Fibroblast of the conjunctiva (primary cell): ENCODE measurements at regions not wholly inside any gene's neighbourhood (a gene's known extent, or its start where the extent isn't known, plus 50 kb on each side); places are given as distances from the start of the nearest gene placed in this dataset.
"Not testable (repeated sequence)": the region's sequence is repeated elsewhere in the genome, so short reads cannot be mapped to it uniquely, and the experiment has no call there.

Experiments used
- DNase-seq: peaks from one replicate; pipeline ENCODE4 v3.0.0-alpha.2; 2010; ENCODE audit warnings: low read depth

DNA sequence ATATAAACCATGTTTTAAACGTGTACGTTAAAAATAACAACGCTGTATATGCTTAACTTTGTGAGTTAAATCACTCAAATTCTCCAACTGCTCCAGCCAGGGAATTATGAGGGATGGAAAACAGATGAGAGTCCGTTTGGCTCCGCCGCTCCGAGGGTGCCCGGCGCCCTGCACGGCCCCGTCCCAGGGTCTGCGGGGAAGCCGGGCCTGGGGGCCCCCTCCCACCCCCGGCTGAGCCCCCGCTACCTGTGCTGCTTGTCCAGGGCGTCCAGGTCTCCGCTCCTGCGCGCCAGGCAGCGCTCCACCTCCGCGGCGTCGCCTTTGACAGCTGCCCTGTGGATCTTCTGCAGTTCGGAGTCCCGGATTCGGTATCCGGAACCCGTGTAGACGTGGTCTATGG, 415.5 kb downstream of the FOXD4L4 start:
- DNase-seq = not testable (repeated sequence)

- peak; percentile 5 for DNase-seq
Measured at GRCh38 chr9:66153021-66153725, 416.2 kb downstream of the FOXD4L4 start.

DNA sequence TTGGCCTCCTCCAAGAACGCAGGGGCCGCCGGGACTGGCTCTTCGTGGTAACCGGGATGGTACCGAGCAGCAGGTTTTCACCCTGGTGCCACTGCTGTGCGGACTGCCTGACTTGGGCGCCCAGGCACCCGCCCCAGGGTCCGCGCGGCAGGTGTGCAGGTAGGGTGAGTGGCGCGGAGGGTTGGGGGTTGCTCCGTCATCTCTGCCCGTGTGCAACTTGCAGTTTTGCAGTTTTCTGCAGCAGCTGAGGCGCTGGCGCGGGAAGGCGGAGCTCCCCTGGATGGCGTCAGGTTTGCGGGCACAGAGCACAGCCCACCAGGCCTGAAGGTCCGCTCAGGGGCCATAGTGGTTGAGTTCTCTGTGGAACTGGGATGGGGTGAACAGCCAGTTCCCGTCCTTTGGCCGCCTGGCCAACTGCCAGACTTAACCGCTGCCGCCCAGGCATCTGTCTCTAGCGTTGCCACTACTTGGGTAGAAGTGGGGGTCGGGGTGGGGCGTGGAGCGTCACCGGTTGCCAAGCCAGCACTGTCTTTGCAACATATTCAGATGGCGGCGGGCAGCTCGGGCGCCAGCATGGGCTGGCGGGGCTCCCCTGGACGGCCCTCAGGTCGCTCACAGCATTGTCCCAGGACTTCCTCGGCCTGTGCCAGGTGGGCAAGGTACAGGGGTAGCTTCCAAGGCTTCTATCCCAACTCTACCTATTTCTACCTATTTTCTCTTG, 417.2 kb downstream of the FOXD4L4 start:
- DNase-seq = not testable (repeated sequence)

- DNase-seq = not testable (repeated sequence)
Measured at GRCh38 chr9:66182316-66182715, 445.4 kb downstream of the FOXD4L4 start.

DNA sequence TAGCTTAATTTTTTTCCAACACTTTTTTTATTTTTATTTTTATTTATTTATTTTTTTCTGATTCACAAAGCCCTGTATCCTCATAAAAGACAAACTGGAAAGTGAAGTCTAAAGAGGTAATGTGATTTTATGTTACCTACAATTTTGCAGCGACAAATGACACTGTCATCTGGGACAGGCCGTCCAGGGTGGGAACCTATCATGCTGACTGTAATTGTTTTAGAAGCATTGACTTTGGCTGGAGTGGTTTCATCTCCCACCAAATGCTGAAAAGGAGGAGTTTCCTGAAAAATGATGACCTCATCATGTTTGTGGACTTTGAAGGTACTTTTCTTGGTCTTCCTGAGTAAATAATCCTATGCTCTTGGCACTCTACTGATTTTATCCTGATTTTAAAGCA, 446.7 kb downstream of the FOXD4L4 start:
- not testable (repeated sequence) for DNase-seq

DNA sequence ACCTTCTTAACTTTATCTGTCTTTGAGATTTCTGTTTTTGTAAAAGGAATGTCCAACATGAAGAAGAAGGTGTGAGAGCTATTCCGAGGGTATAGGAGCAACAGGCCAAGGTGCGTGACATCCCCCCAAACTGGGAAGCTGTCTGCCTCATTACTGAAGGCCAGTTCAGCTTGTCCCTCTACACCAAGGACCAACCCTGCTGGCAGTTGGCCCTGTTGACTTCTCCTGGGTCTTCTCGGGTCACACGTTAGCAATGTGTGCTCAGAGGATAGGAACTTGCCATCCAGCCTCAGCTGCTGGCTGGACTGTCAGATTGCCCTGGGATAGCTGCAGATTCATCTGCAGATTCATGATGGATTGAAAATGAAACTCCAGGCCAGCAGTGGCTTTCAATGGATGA, 460.3 kb downstream of the FOXD4L4 start:
- not testable (repeated sequence) for DNase-seq

DNA sequence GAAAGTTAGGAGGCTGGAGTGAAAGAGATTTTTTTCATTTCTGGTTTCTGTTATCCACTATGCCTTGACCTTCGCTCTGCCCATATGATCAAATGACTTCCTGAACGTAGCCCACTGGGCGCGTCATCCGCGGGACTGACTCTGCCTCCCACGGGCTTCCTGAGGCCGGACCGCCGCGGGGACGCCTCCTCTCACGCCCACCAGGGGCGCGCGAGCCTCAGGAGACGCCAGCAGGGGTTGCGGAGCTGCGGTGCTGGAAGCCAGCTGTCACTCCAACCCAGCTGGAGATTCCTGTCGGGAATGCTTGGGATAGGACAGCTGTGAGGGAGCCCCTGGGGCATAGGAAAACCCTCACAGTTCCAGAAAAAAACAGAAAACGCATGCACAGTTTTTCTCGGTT, 461.5 kb downstream of the FOXD4L4 start:
- not testable (repeated sequence) for DNase-seq

DNA sequence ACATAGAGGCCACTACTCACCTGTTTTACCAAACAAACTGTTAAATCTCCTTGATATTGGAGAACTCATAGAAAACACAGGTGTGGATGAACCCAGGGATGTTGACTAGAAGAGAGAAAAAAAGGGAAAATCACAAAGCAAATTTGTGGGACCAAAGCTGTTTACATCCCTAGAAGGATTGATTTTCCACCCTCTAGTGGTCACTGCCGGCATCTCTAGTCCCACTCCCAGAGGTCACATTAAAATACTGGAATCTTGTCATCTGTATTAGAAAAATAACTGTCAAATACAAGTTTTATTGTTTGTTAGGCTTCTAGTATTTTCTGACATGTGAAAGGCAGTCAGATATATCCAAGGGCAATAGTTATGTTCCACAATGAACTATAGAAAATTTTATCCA, 469.7 kb downstream of the FOXD4L4 start:
- DNase-seq = not testable (repeated sequence)

DNA sequence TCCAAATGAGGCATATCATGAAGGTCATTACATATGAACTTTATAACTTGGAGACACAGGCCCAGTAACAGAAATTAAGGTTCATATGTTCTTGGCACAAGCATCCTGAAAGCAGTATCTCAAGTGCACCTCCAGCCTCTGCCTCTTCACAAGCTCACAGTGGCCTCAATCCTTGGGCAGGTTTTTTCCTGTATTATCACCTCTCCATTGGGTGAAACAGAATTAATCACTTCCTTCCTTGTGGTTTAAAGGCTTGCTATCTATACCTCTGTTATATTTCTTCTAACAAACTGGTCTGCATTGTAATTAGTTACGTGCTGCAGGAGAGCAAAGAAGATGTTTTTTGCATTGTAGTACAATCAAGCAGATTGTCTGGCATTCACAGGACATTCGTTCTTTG, 471.0 kb downstream of the FOXD4L4 start:
- DNase-seq = not testable (repeated sequence)

DNA sequence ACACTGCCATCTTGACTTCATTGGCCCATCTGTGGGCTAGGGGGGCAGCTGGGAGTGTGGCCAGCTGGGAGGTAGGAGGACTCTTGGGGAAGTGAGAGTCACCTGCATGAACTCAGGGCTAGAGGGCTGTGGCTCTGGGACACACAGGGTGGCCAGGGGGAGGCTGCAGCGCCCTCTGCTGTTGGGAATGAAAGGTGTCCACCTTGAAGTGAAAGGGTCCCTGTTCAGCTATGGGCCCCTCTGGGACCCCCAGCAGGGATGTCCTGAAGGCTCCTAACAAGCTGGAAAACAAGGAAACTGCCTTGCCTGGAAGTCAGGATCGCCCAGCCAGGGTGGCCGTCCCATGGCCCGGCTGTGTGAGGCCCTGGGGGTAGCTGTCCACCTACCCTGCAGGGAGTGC, 507.8 kb downstream of the FOXD4L4 start:
- not testable (repeated sequence) for DNase-seq

DNA sequence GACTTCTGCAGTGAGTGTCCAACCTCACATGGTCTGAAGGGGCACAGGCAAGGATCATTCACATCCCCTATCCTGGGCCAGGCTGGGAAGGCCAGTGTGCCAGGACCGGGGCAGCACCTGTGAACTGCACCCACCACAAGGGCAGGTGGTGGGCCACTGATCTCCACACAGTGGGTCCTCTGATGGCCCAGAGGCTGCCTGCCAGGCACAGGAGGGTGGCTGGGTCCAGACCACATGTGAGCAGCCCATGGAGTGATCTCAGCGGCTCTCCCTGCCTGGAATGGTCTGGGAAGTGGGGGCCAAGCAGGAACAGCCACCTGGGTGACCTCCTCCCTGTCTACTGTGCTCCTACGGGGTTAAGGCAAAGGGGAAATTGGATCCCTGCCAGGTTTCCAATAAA, 508.5 kb downstream of the FOXD4L4 start:
- DNase-seq = not testable (repeated sequence)

- DNase-seq = not testable (repeated sequence)
Measured at GRCh38 chr9:66257581-66257980, 520.6 kb downstream of the FOXD4L4 start.

- DNase-seq = not testable (repeated sequence)
Measured at GRCh38 chr9:66261576-66261975, 524.6 kb downstream of the FOXD4L4 start.

GRCh38 chr9:66263621-66264020, 526.7 kb downstream of the FOXD4L4 start:
- DNase-seq = not testable (repeated sequence)

- DNase-seq = not testable (repeated sequence)
Measured at GRCh38 chr9:66264786-66265185, 527.8 kb downstream of the FOXD4L4 start.

- DNase-seq = not testable (repeated sequence)
Measured at GRCh38 chr9:66266202-66266601, 529.3 kb downstream of the FOXD4L4 start.

DNA sequence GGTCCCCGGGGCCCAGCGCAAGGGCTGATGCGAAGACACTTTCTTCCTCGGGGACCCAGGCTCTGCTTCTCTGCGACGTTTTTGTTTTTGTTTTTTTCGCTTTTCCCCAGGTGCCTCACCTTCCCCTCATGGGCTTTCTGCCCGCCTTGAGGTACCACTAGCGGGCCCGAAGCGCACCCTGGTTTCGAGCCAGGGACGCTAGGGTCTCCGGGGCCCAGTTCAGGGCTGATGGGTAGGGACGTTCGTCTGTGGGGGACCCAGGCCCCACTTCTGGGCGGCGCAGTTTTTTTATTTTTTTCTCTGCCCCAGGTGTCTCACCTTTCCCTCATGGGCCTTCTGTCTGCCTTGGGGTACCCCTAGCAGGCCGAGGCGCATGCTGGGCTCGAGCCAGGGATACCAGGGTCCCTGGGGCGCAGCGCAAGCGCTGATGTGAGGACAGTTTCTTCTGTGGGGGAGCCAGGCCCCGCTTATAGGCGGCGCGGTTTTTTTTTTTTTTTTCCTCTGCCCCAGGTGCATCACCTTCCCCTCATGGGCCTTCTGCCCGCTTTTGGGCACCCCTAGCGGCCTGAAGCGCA, 530.0 kb downstream of the FOXD4L4 start:
- not testable (repeated sequence) for DNase-seq

- not testable (repeated sequence) for DNase-seq
Measured at GRCh38 chr9:66267684-66268083, 530.7 kb downstream of the FOXD4L4 start.

DNA sequence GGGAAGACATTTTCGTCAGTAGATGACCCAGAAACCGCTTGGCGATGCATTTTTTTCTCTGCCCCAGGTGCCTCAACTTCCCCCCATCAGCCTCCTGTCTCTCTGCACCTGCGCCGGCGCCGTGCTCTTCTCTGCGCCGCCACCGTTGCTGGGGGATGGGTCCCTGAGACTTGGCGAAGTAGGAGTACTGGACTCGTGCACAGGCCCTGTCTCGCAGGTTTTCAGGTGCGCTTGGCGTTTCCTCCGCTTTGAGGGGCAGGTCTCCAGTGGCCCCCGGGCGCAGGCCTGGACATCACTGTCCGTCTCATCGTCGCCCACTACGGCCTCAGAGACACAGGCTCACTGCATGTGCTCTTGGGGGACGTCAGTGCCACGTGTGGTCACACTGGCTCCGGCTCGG, 532.1 kb downstream of the FOXD4L4 start:
- DNase-seq = not testable (repeated sequence)

- not testable (repeated sequence) for DNase-seq
Measured at GRCh38 chr9:66269783-66270182, 532.8 kb downstream of the FOXD4L4 start.

- DNase-seq = not testable (repeated sequence)
Measured at GRCh38 chr9:66278809-66279208, 541.9 kb downstream of the FOXD4L4 start.
